ENCODE measurements at regions not wholly inside any gene's neighbourhood (a gene's known extent, or its start where the extent isn't known, plus 50 kb on each side); places are given as distances from the start of the nearest gene placed in this dataset.

DNA sequence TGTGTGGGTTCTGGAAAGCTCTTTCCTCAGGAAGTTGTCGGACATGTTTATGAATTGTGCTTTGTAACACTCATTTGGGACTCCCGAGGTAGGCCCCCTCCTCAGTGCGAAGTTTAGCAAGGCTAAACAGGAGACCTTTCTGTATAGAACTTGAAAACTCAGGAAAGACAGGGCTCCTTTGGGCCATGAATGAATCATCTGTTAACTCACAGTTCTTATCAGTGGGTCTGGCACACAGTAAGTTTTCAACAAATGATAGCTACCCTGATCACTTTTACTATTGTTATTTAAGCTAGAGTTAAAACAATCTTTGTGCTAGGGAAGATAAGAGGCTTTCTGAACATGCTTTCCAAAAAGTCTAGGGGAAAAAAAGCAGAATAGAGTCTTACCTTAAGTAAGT is 430.5 kb upstream of the ETAA1 start:
- intact Hi-C loops (cut with micrococcal nuclease): no loop called here
- no peaks in the 10 kb centered on the region for H3K27me3 Mint-ChIP-seq
- no peak for ATAC-seq (ENCODE audit: low read depth)
- TF ChIP-seq, protein P1, sequence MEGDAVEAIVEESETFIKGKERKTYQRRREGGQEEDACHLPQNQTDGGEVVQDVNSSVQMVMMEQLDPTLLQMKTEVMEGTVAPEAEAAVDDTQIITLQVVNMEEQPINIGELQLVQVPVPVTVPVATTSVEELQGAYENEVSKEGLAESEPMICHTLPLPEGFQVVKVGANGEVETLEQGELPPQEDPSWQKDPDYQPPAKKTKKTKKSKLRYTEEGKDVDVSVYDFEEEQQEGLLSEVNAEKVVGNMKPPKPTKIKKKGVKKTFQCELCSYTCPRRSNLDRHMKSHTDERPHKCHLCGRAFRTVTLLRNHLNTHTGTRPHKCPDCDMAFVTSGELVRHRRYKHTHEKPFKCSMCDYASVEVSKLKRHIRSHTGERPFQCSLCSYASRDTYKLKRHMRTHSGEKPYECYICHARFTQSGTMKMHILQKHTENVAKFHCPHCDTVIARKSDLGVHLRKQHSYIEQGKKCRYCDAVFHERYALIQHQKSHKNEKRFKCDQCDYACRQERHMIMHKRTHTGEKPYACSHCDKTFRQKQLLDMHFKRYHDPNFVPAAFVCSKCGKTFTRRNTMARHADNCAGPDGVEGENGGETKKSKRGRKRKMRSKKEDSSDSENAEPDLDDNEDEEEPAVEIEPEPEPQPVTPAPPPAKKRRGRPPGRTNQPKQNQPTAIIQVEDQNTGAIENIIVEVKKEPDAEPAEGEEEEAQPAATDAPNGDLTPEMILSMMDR (IDR thresholded peaks at IDR 0.05): no peak
- no peaks in the 10 kb centered on the region for H3K36me3 Mint-ChIP-seq (ENCODE audit: low read depth)
- DNase-seq: no peak
- POLR2A ChIA-PET: no interaction called here
- H3K4me1 Mint-ChIP-seq: no peaks in the 10 kb centered on the region
- CTCF ChIA-PET: no interaction called here
- no peak overlapping the region for H3K4me3 Mint-ChIP-seq
- H3K27ac Mint-ChIP-seq: no peak overlapping the region
- no peaks in the 10 kb centered on the region for H3K9me3 Mint-ChIP-seq

DNA sequence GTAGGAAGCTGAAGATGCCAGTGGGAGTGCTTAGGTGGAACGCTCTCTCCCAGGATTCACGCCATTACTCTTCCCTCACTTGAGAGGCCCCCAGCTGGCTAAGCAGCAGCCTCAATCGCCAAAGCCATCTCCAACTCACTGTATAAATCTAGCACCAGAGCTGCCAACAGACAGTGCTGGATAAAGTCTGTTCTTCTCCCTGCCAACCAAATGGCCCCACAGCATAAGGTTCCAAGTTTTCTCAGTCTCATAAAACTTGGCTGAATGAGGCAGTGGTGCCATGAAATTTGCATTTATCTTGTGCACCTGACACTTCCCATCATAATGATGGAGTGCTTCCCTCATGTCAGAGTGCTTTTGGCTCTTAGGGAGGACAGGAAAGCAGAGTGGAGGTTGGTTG is 428.2 kb upstream of the ETAA1 start:
- CTCF ChIA-PET: no interaction called here
- Mint-ChIP-seq H3K9me3 (peaks cover 2% of the 10 kb centered on the region), H3K27me3 (no peaks in the 10 kb centered on the region), H3K27ac (no peak overlapping the region), H3K36me3 (ENCODE audit: low read depth) (no peaks in the 10 kb centered on the region), H3K4me1 (no peaks in the 10 kb centered on the region), H3K4me3 (no peak overlapping the region)
- intact Hi-C loops (cut with micrococcal nuclease): no loop called here
- no peak for ATAC-seq (ENCODE audit: low read depth)
- DNase-seq: no peak
- TF ChIP-seq, protein P1 (IDR thresholded peaks at IDR 0.05): no peak
- POLR2A ChIA-PET: no interaction called here

DNA sequence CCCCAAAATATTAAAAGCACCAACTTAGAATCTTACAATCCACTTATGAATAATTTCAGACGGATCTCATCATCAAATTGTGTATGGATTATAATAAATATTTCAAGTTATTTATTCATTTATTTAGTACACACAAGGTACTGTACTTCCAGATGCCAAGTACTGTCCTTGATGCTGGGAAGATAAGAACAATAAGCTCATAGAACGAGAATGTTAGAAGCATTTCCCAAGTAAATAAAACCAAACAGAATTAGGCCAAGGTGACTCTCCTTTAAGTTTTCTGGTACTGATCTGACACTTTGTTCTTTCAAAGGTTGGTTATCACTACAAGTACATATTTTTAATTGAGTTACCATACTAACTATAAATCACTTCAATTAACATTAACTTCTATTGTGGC is 416.1 kb upstream of the ETAA1 start:
- ChIA-PET POLR2A (no interaction called here), CTCF (no interaction called here)
- intact Hi-C loops (cut with micrococcal nuclease): no loop called here
- DNase-seq (no peak), ATAC-seq (ENCODE audit: low read depth) (no peak)
- TF ChIP-seq, protein P1 (IDR thresholded peaks at IDR 0.05): no peak
- H3K9me3 Mint-ChIP-seq: no peaks in the 10 kb centered on the region
- no peak overlapping the region for H3K4me3 Mint-ChIP-seq
- no peaks in the 10 kb centered on the region for H3K36me3 Mint-ChIP-seq (ENCODE audit: low read depth)
- H3K27me3 Mint-ChIP-seq: no peaks in the 10 kb centered on the region
- no peaks in the 10 kb centered on the region for H3K4me1 Mint-ChIP-seq
- H3K27ac Mint-ChIP-seq: no peak overlapping the region

DNA sequence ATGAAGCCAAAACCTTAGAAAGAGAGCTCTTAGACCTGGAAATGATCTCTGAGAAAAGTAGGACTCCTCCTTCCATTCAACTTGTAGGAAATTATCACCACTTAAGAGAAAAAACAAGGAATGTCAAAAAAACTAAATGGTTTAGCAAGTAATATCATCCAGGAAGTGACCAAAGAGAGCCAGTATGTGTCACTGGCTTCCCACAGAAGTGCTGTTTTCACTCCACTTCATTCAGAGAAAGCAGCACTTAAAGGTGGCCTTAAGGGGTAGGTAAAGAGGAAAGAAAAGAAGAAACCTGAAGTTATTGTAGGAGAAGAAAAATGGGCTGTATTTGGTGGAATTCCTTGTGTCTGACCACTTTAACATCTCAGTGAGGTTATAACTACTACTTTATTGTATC is 414.4 kb upstream of the ETAA1 start:
- POLR2A ChIA-PET: no interaction called here
- Mint-ChIP-seq H3K36me3 (ENCODE audit: low read depth) (no peaks in the 10 kb centered on the region), H3K9me3 (no peaks in the 10 kb centered on the region), H3K4me1 (no peaks in the 10 kb centered on the region), H3K27ac (no peak overlapping the region), H3K27me3 (no peaks in the 10 kb centered on the region), H3K4me3 (no peak overlapping the region)
- DNase-seq (no peak), ATAC-seq (ENCODE audit: low read depth) (no peak)
- CTCF ChIA-PET: no interaction called here
- intact Hi-C loops (cut with micrococcal nuclease): no loop called here
- TF ChIP-seq, protein P1 (IDR thresholded peaks at IDR 0.05): no peak

DNA sequence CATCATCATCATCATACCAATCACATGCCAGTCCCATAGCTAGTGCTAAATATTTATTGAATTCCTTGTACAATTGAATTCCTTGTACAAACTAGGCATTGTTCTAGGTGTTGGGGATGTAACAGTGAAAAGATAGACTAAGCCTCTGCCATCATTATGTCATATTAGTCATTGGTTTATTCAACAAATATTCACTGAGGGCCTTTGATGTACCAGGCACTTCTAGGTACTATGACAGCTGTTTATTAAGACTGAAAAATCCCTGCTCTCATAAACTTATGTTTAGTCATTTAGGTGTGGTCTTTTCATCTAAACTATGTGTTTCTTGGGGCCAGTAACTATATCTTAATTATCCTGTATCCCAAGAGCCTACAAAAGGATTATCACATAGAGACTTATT is 412.3 kb upstream of the ETAA1 start:
- intact Hi-C loops (cut with micrococcal nuclease): no loop called here
- TF ChIP-seq, protein P1 (IDR thresholded peaks at IDR 0.05): no peak
- Mint-ChIP-seq H3K36me3 (ENCODE audit: low read depth) (no peaks in the 10 kb centered on the region), H3K27ac (no peak overlapping the region), H3K27me3 (no peaks in the 10 kb centered on the region), H3K9me3 (peaks cover 2% of the 10 kb centered on the region), H3K4me1 (no peaks in the 10 kb centered on the region), H3K4me3 (no peak overlapping the region)
- ChIA-PET CTCF (no interaction called here), POLR2A (no interaction called here)
- no peak for ATAC-seq (ENCODE audit: low read depth)
- no peak for DNase-seq

Measured in activated B cell treated with CpG ODN at 0.5 μM for 24 hours (primary cell).